Putamen (tissue), 1 donor: ENCODE measurements at regions not wholly inside any gene's neighbourhood (a gene's known extent, or its start where the extent isn't known, plus 50 kb on each side); places are given as distances from the start of the nearest gene placed in this dataset.
"Not testable (repeated sequence)": the region's sequence is repeated elsewhere in the genome, so short reads cannot be mapped to it uniquely, and the experiment has no call there.

Source experiments
- DNase-seq: peaks from one replicate; pipeline ENCODE4 v3.0.0-alpha.2; 2016; ENCODE audit warnings: low spot score

GRCh38 chr4:84110040-84110439 lies 389.1 kb downstream of the NKX6-1 start:
- DNase-seq = no peak

GRCh38 chr4:84101653-84102625 lies 397.2 kb downstream of the NKX6-1 start:
- not testable (repeated sequence) for DNase-seq

- no peak for DNase-seq
These were observed 399.0 kb downstream of the NKX6-1 start for GRCh38 chr4:84100071-84100470.

DNA sequence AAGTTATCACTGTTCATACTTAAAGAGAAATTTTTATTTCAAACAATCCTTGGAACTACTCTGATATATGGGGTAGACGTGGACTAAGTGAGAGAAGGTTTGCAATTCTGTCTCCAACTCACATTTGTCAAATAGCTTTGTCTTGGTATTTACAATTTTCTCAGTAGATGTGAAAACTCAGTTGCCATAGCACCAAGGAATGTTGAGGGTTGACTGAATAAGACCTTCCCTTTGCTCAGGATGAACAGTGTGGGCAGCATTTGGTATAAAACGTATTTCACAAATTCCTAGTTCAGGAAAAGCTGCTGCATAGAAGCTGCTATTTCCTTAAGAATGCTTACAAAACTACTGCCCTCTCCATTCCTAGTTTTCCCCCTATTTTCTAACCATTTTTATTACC lies 399.5 kb downstream of the NKX6-1 start:
- peak; percentile 27 for DNase-seq

GRCh38 chr4:84091266-84091665 lies 407.8 kb downstream of the NKX6-1 start:
- no peak for DNase-seq

- no peak for DNase-seq
These were observed 409.2 kb downstream of the NKX6-1 start for GRCh38 chr4:84089652-84090437.

GRCh38 chr4:84085986-84086385 lies 413.1 kb downstream of the NKX6-1 start:
- DNase-seq = no peak

DNA sequence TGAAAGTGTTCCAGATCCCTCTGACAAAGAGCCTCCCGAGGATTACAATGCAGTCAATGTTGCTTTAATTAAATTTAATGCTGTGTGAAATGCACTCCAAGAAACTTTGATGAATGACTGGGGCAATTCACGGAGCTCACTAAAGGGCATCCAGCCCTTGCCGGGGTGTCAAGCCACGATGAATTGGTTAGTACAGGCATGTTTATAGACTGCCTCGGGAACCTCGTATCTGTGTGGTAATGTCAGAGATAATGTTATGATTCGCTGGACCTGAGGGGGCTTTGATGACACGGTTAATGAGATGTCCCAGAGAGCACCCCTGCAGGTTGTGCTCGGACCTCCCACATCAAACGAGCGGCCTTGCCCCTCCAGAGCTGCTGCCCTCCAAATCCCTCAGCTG lies 428.8 kb downstream of the NKX6-1 start:
- DNase-seq = no peak

GRCh38 chr4:84063619-84064018 lies 435.5 kb downstream of the NKX6-1 start:
- no peak for DNase-seq

- DNase-seq = no peak
These were observed 440.9 kb downstream of the NKX6-1 start for GRCh38 chr4:84058201-84058600.

- no peak for DNase-seq
These were observed 447.5 kb downstream of the NKX6-1 start for GRCh38 chr4:84051639-84052038.

DNA sequence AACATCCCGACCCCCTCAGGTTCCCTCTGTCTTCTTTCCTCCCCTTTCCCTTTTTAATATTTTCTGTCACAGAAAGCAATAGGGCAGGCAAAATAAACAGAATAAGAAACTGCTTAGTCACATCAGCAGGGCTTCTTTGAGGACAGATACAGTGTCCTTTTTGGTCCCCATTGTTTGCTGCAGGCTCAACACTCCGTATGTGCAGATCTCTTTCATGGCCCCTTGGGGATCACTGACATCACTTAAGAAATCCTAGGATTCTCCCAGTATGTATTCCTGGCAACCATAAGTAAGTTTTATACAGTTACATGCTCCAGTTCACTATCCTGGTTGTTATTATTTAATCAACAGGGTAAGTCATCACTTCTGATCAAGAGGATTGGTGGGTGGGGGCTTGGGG lies 448.0 kb downstream of the NKX6-1 start:
- no peak for DNase-seq

GRCh38 chr4:84050015-84050414 lies 449.1 kb downstream of the NKX6-1 start:
- DNase-seq = no peak

GRCh38 chr4:84046551-84046950 lies 452.5 kb downstream of the NKX6-1 start:
- no peak for DNase-seq

DNA sequence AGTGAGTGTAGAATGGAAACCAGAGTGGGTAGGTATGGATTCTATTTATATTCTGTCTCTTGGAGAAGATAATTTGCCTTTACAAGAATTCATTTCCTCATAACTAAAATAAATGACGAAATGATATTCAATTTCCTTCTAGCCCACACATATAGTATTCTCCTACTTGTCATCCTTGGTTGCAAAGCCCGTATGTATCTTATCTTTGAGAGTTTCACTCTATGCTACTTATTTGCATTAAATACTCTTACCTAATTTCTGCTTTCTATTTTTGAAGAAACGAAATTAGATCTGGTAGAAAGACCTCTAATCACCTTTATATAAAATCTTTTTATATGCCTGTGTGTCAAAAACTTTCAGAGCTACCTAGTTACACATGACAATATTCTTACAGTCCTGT lies 457.7 kb downstream of the NKX6-1 start:
- DNase-seq = peak; percentile 9

DNA sequence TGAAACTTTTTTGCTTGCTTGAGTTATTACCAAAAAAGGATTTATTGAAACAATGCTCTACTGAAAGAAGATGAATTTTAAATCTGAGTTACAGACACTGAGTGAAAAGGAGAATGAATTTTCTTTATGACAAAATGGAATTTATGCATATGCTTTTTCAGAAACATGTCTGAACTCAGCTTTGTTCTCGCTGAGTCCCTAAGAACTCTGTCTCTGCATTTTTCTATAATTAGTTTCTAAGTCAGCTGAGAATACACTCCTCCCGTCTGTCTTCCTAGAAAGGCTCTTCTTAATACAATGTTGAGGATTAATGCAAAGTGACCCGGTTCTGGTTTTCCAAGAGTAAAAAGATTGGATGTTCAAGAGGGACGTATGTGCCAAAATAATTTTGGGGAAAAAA lies 463.5 kb downstream of the NKX6-1 start:
- no peak for DNase-seq

- no peak for DNase-seq
These were observed 466.7 kb downstream of the NKX6-1 start for GRCh38 chr4:84032372-84032771.

DNA sequence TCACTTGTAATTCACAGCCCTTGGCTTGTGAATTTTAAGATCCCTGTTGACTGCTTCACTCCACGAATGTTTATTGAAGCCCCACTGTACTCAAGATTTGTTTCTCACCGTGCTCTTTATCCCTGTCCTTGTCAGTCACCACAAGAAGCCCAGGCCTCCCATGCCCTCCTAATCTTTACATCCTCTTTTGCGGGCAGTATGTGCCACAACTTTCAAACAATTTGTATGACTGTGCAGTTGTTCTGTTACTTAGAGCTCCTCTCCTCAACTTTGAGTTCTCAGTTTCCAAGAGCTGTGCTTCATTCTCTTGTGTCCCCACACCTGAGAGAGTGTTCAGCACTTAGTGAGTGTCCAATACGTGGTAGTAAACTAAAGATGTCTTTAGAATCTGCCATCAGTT lies 467.7 kb downstream of the NKX6-1 start:
- no peak for DNase-seq

- DNase-seq = no peak
These were observed 470.8 kb downstream of the NKX6-1 start for GRCh38 chr4:84028340-84028739.

GRCh38 chr4:84024405-84024804 lies 474.7 kb downstream of the NKX6-1 start:
- DNase-seq = no peak

- no peak for DNase-seq
These were observed 476.5 kb downstream of the NKX6-1 start for GRCh38 chr4:84022564-84022963.

DNA sequence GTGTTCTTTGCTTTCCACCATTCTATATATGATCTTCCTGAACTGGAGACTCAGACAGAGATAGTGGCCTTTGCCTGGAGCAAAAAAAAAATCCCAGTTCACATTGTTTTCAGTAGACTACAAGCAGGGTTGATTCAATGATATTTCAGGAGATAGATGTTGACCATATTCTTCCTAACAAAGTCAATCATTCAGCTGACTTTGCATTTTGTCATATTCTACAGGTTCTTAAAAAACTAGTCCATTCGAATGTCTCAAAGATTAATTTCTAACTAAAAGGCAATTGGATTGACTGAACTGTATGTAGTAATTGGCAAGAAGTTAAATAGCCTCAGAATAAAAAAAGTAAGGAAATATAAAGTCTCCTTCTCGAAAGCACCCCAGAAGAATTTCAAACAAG lies 479.5 kb downstream of the NKX6-1 start:
- DNase-seq = no peak

DNA sequence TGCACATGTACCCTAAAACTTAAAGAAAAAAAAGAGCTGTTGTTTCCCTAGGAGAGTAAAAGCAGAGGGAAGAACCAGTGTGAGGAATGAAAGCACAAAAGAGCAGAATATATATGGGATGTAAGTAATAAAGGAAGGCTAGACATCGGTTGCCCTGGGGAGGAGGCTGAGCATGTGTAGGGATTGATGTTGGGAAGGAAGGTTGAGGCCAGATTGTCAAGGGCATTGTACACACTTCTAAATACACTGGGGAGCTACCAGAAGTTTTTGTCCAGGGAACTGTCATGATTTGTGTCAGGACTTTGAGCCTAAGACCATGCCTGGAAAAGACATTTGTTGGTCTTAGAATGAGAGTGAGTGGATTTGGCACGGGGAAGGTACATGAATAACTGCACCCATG lies 467.1 kb downstream of the GPAT3 start:
- DNase-seq = no peak
